ENCODE measurements at regions not wholly inside any gene's neighbourhood (a gene's known extent, or its start where the extent isn't known, plus 50 kb on each side); places are given as distances from the start of the nearest gene placed in this dataset.

DNA sequence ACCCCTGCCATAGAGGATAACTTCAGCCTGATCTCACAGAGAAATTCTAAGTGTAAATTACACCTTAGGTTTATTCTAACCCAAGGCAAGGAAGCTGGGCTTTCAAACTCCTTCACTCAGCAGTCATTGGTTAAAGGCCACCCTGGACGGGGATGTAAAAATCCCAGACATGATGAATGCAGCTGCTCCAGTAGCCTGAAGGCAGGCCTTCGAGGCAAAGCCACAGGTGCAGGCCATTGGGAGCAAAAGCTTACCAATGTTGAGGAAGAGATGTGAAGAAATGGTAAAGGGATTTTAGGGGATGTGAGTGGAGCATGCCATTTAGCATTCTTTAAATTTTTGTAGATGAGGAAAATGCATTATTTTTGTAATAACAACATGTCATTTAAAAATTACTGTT is 514.4 kb downstream of the XYLT1 start:
- no peak overlapping the region for H2AFZ ChIP-seq (ENCODE audit: low read length)
- H4K20me1 ChIP-seq (ENCODE audit: insufficient read depth, low read length) = no peaks in the 10 kb centered on the region
- H3K9me3 ChIP-seq (replicated peaks; ENCODE audit: insufficient read depth, low read length) = no peaks in the 10 kb centered on the region
- no peak overlapping the region for H3K27ac ChIP-seq (ENCODE audit: low read length)
- no peaks in the 10 kb centered on the region for H3K9me2 ChIP-seq (replicated peaks; ENCODE audit: insufficient read depth, low read length)
- no peaks in the 10 kb centered on the region for H3K79me2 ChIP-seq (ENCODE audit: low read length)
- H3K9ac ChIP-seq (ENCODE audit: low read length) = no peak overlapping the region
- TF ChIP-seq, protein P1, sequence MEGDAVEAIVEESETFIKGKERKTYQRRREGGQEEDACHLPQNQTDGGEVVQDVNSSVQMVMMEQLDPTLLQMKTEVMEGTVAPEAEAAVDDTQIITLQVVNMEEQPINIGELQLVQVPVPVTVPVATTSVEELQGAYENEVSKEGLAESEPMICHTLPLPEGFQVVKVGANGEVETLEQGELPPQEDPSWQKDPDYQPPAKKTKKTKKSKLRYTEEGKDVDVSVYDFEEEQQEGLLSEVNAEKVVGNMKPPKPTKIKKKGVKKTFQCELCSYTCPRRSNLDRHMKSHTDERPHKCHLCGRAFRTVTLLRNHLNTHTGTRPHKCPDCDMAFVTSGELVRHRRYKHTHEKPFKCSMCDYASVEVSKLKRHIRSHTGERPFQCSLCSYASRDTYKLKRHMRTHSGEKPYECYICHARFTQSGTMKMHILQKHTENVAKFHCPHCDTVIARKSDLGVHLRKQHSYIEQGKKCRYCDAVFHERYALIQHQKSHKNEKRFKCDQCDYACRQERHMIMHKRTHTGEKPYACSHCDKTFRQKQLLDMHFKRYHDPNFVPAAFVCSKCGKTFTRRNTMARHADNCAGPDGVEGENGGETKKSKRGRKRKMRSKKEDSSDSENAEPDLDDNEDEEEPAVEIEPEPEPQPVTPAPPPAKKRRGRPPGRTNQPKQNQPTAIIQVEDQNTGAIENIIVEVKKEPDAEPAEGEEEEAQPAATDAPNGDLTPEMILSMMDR (IDR thresholded peaks at IDR 0.05; ENCODE audit: low read length) = no peak
- TF ChIP-seq EZH2 (optimal IDR thresholded peaks at IDR 0.05; ENCODE audit: low read depth, low read length) (no peak), EZH2phosphoT487 (IDR thresholded peaks at IDR 0.05; ENCODE audit: low read length) (no peak)
- H3K4me3 ChIP-seq (ENCODE audit: low read length) = no peak overlapping the region
- H3K36me3 ChIP-seq (replicated peaks; ENCODE audit: insufficient read depth, low read length) = no peaks in the 10 kb centered on the region
- H3K4me1 ChIP-seq (ENCODE audit: low read length) = no peaks in the 10 kb centered on the region
- no peak overlapping the region for H3K4me2 ChIP-seq (ENCODE audit: low read depth, low read length)
- no peaks in the 10 kb centered on the region for H3F3A ChIP-seq (ENCODE audit: insufficient read depth, low read length)
- no peaks in the 10 kb centered on the region for H3K27me3 ChIP-seq (replicated peaks; ENCODE audit: insufficient read depth, low read length)
- no peak for DNase-seq

DNA sequence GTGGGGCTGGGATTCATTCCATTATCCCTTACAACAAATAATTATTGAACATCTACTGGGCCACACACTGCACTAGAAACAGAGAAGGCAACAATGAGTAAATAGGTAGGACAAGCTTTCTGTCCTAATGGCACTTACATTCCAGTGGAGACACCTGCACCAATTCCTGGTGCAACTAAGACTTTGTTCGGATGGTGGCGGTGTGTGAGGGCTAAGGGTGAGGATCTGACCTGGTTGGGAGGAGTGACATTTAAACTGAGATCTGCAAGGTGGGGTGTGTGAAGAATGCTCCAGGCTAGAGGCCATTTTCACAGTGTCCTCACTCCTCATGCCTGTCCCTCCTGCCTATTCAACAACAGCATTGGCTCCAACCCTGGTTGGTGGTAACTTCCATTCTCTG is 510.0 kb downstream of the XYLT1 start:
- H3F3A ChIP-seq (ENCODE audit: insufficient read depth, low read length) = no peaks in the 10 kb centered on the region
- no peaks in the 10 kb centered on the region for H3K27me3 ChIP-seq (replicated peaks; ENCODE audit: insufficient read depth, low read length)
- H3K9ac ChIP-seq (ENCODE audit: low read length) = no peak overlapping the region
- H4K20me1 ChIP-seq (ENCODE audit: insufficient read depth, low read length) = no peaks in the 10 kb centered on the region
- H3K36me3 ChIP-seq (replicated peaks; ENCODE audit: insufficient read depth, low read length) = no peaks in the 10 kb centered on the region
- TF ChIP-seq EZH2 (optimal IDR thresholded peaks at IDR 0.05; ENCODE audit: low read depth, low read length) = no peak
- TF ChIP-seq, protein P1 (IDR thresholded peaks at IDR 0.05; ENCODE audit: low read length) = no peak
- no peak for DNase-seq
- no peak overlapping the region for H3K27ac ChIP-seq (ENCODE audit: low read length)
- H3K4me1 ChIP-seq (ENCODE audit: low read length) = no peaks in the 10 kb centered on the region
- no peaks in the 10 kb centered on the region for H3K9me2 ChIP-seq (replicated peaks; ENCODE audit: insufficient read depth, low read length)
- no peak overlapping the region for H3K4me3 ChIP-seq (ENCODE audit: low read length)
- H2AFZ ChIP-seq (ENCODE audit: low read length) = no peak overlapping the region
- H3K4me2 ChIP-seq (ENCODE audit: low read depth, low read length) = no peak overlapping the region
- H3K79me2 ChIP-seq (ENCODE audit: low read length) = no peaks in the 10 kb centered on the region
- no peaks in the 10 kb centered on the region for H3K9me3 ChIP-seq (replicated peaks; ENCODE audit: insufficient read depth, low read length)

DNA sequence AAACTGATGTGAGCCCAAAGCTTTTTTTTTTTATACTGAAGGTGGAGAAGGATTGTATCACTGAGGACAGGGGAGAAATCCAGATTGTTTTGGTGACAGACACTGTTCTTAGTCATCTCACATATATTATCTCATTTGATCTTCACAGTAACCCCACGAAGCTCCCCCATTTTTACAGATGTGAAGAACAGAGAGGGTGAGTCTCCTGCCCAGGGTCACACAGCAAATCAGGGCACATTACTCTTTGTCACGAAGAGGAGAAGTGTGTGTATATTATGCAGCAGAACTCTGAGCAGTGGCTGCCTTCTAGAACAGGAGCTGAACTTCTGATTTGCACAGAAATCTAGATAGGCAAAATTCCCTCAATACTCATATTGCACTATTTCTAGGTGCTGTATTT is 504.3 kb downstream of the XYLT1 start:
- Histone ChIP-seq H3K9me2 (replicated peaks; ENCODE audit: insufficient read depth, low read length) (no peaks in the 10 kb centered on the region), H3F3A (ENCODE audit: insufficient read depth, low read length) (no peaks in the 10 kb centered on the region), H3K79me2 (ENCODE audit: low read length) (no peaks in the 10 kb centered on the region), H4K20me1 (ENCODE audit: insufficient read depth, low read length) (no peaks in the 10 kb centered on the region), H3K4me1 (ENCODE audit: low read length) (no peaks in the 10 kb centered on the region), H3K9ac (ENCODE audit: low read length) (no peak overlapping the region), H3K9me3 (replicated peaks; ENCODE audit: insufficient read depth, low read length) (no peaks in the 10 kb centered on the region), H3K36me3 (replicated peaks; ENCODE audit: insufficient read depth, low read length) (no peaks in the 10 kb centered on the region), H2AFZ (ENCODE audit: low read length) (no peak overlapping the region), H3K27me3 (replicated peaks; ENCODE audit: insufficient read depth, low read length) (no peaks in the 10 kb centered on the region), H3K4me3 (ENCODE audit: low read length) (no peak overlapping the region), H3K4me2 (ENCODE audit: low read depth, low read length) (no peak overlapping the region), H3K27ac (ENCODE audit: low read length) (no peak overlapping the region)
- no peak for DNase-seq
- TF ChIP-seq, protein P1 (IDR thresholded peaks at IDR 0.05; ENCODE audit: low read length) = no peak
- TF ChIP-seq EZH2phosphoT487 (IDR thresholded peaks at IDR 0.05; ENCODE audit: low read length) (no peak), EZH2 (optimal IDR thresholded peaks at IDR 0.05; ENCODE audit: low read depth, low read length) (no peak)
